HG02759 (cell line): ENCODE measurements at regions not wholly inside any gene's neighbourhood (a gene's known extent, or its start where the extent isn't known, plus 50 kb on each side); places are given as distances from the start of the nearest gene placed in this dataset.

Experiments used
- ATAC-seq: cut with Tn5 transposase; IDR thresholded peaks from one replicate; pipeline ENCODE4 v1.9.1; 2021; ENCODE audit warnings: mild to moderate bottlenecking, moderate library complexity; ENCODE audit not compliant: unreplicated experiment

- no peak for ATAC-seq
Observed at GRCh38 chr2:64823794-64824193, 165.4 kb upstream of the SLC1A4 start.

- ATAC-seq, result no peak
Observed at GRCh38 chr2:64825831-64826491, 163.2 kb upstream of the SLC1A4 start.

- ATAC-seq, result no peak
Observed at GRCh38 chr2:64826703-64827102, 162.5 kb upstream of the SLC1A4 start.

GRCh38 chr2:64828261-64828660 lies 160.9 kb upstream of the SLC1A4 start:
- ATAC-seq, result no peak

- no peak for ATAC-seq
Observed at GRCh38 chr2:64829525-64829924, 159.7 kb upstream of the SLC1A4 start.

- ATAC-seq, result peak; percentile 91
Observed at GRCh38 chr2:64831134-64831976, 157.8 kb upstream of the SLC1A4 start.

- no peak for ATAC-seq
Observed at GRCh38 chr2:64831977-64832328, 157.2 kb upstream of the SLC1A4 start.

GRCh38 chr2:64832936-64833335 lies 156.3 kb upstream of the SLC1A4 start:
- no peak for ATAC-seq

- ATAC-seq, result no peak
Observed at GRCh38 chr2:64836566-64836965, 152.6 kb upstream of the SLC1A4 start.

GRCh38 chr2:64837116-64837731 lies 152.0 kb upstream of the SLC1A4 start:
- ATAC-seq, result no peak

- ATAC-seq, result no peak
Observed at GRCh38 chr2:64837925-64838641, 151.1 kb upstream of the SLC1A4 start.

- ATAC-seq, result no peak
Observed at GRCh38 chr2:64838817-64839216, 150.4 kb upstream of the SLC1A4 start.

- peak; percentile 93 for ATAC-seq
Observed at GRCh38 chr2:64839844-64840243, 149.4 kb upstream of the SLC1A4 start.

GRCh38 chr2:64840426-64840881 lies 148.7 kb upstream of the SLC1A4 start:
- no peak for ATAC-seq

GRCh38 chr2:64841461-64841860 lies 147.7 kb upstream of the SLC1A4 start:
- no peak for ATAC-seq

GRCh38 chr2:64842030-64842429 lies 147.2 kb upstream of the SLC1A4 start:
- no peak for ATAC-seq

GRCh38 chr2:64844087-64844486 lies 145.1 kb upstream of the SLC1A4 start:
- no peak for ATAC-seq

- no peak for ATAC-seq
Observed at GRCh38 chr2:64845273-64845905, 143.8 kb upstream of the SLC1A4 start.

- ATAC-seq, result no peak
Observed at GRCh38 chr2:64846177-64846576, 143.0 kb upstream of the SLC1A4 start.

GRCh38 chr2:64847930-64848329 lies 141.3 kb upstream of the SLC1A4 start:
- no peak for ATAC-seq

- no peak for ATAC-seq
Observed at GRCh38 chr2:64848363-64848762, 140.8 kb upstream of the SLC1A4 start.
